HepG2 (cell line): ENCODE measurements at regions not wholly inside any gene's neighbourhood (a gene's known extent, or its start where the extent isn't known, plus 50 kb on each side); places are given as distances from the start of the nearest gene placed in this dataset.

Experiments
- E2F1 ChIP-seq: sonication (generic); formaldehyde crosslinking; IDR thresholded peaks from 2 replicates; pipeline ENCODE4 v1.5.0; 2020; ENCODE audit warnings: missing genetic modification reagents
- FIP1L1 ChIP-seq: fragments of 200-400 bp; formaldehyde crosslinking; IDR thresholded peaks from 2 replicates; pipeline ENCODE4 v1.6.1; 2018; ENCODE audit warnings: low read depth, mild to moderate bottlenecking, low read length, moderate library complexity, borderline replicate concordance; ENCODE audit not compliant: insufficient read depth
- RXRB ChIP-seq: IDR thresholded peaks from 2 replicates; pipeline ENCODE4 v1.6.1; 2016; ENCODE audit warnings: borderline replicate concordance, missing genetic modification reagents, missing compliant biosample characterization
- TCF12 ChIP-seq, 2 experiments: fragments of 450-650 bp in 1 of 2; sonication (generic) in 1 of 2; formaldehyde crosslinking in 1 of 2; IDR thresholded peaks; 2 replicates each; pipeline versions ENCODE4 v1.6.1 to v1.8.0; 2017 to 2022; ENCODE audit warnings: antibody characterized with exemption in 1 of 2, mild to moderate bottlenecking in 1 of 2, missing genetic modification reagents in 1 of 2, moderate library complexity in 1 of 2
- ZBTB39 ChIP-seq: sonication (generic); formaldehyde crosslinking; IDR thresholded peaks from 2 replicates; pipeline ENCODE4 v1.5.0; 2020; ENCODE audit warnings: missing genetic modification reagents
- ZFP41 ChIP-seq: sonication (generic); formaldehyde crosslinking; IDR thresholded peaks from 2 replicates; pipeline ENCODE4 v1.4.0; 2020; ENCODE audit warnings: mild to moderate bottlenecking, missing genetic modification reagents, borderline replicate concordance
- ZFYVE20 ChIP-seq: sonication (generic); formaldehyde crosslinking; IDR thresholded peaks from 2 replicates; pipeline ENCODE4 v1.8.0; 2023; ENCODE audit warnings: low read depth, mild to moderate bottlenecking, moderate library complexity, missing genetic modification reagents, borderline replicate concordance
- ZNF512B ChIP-seq: sonication (generic); formaldehyde crosslinking; IDR thresholded peaks from 2 replicates; pipeline ENCODE4 v1.5.1; 2020; ENCODE audit warnings: missing genetic modification reagents, mild to moderate bottlenecking, borderline replicate concordance
- ZNF556 ChIP-seq: sonication (generic); formaldehyde crosslinking; IDR thresholded peaks from 2 replicates; pipeline ENCODE4 v1.4.0; 2020; ENCODE audit warnings: mild to moderate bottlenecking, missing genetic modification reagents, borderline replicate concordance

GRCh38 chr4:175444512-175444911 is 367.6 kb downstream of the GPM6A start (continued):
- TF ChIP-seq ZFP41 (CRISPR knock-in tag) (no peak), FIP1L1 (no peak), ZNF512B (CRISPR knock-in tag) (no peak), ZBTB39 (CRISPR knock-in tag) (no peak), E2F1 (no peak), ZFYVE20 (CRISPR knock-in tag) (no peak), RXRB (no peak), ZNF556 (CRISPR knock-in tag) (no peak), TCF12 (IDR thresholded peaks at IDR 0.05) (no peak), TCF12 (CRISPR knock-in tag; IDR thresholded peaks at IDR 0.05) (no peak)
